NCI-H146 (cell line): ENCODE measurements at regions not wholly inside any gene's neighbourhood (a gene's known extent, or its start where the extent isn't known, plus 50 kb on each side); places are given as distances from the start of the nearest gene placed in this dataset.

Source experiments
- DNase-seq: peaks from one replicate; lab custom pipeline; 2025; lab: John Stamatoyannopoulos, UW

DNA sequence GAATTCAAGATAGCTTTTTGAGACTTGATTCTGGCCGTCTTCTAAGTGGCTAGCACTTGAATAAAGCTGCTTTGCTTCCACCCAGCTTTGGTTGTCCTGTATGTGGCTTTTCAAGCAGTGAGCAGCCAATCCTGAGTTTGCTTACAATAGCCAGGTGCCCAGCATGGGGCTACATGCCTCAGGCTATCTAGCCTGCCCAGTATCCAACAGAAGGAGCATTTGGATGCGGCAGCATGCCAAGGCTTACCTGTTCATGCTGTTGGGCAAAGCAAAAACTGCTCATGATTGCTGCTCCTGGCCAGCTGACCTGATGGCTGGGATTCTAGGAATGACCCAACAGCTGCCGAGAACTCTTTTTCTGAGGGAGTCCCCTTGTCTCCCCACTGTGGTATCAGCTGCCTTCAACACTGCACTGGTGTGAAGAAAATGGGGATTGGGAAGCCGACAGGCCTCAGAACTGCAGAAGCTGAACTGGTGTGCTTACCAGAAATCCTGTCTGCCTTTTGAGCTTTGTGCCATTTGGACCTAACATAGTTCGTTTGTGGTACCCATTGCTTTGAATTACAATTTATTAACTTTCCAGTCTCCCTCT is 618.9 kb upstream of the IGFBP3 start:
- DNase-seq, result peak; percentile 18

DNA sequence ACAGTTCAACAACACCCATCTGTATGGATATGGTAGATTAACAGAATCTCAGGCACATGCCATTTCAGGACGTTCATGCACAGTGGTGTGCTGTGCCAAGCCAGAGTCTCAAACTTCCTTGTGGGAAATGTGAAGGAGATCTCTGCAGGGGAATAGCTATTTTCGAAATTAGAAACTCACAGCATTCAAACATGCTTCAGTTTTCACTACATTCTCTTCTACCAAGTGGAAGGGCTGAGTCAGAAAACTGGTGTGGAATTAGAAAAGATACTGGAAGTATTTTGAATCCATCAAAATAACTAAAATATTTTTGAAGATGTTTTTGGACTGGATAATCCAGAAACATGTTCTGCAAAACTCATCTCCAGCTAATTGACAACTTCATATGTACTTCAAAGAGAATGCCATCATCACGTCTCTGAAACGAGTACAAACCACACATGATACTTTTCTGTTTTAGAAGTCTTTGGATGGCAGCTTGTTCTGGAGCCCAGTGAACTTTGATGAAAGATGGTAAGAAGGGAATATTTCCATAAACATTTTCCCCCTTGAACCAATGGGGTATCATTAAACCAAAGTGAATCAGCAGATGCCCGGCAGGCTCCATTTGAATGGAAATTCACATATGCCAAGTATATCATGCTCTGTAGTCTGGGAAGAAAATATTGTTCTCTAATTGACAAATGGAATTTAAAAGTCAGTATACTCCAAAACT is 616.3 kb upstream of the IGFBP3 start:
- DNase-seq, result no peak

DNA sequence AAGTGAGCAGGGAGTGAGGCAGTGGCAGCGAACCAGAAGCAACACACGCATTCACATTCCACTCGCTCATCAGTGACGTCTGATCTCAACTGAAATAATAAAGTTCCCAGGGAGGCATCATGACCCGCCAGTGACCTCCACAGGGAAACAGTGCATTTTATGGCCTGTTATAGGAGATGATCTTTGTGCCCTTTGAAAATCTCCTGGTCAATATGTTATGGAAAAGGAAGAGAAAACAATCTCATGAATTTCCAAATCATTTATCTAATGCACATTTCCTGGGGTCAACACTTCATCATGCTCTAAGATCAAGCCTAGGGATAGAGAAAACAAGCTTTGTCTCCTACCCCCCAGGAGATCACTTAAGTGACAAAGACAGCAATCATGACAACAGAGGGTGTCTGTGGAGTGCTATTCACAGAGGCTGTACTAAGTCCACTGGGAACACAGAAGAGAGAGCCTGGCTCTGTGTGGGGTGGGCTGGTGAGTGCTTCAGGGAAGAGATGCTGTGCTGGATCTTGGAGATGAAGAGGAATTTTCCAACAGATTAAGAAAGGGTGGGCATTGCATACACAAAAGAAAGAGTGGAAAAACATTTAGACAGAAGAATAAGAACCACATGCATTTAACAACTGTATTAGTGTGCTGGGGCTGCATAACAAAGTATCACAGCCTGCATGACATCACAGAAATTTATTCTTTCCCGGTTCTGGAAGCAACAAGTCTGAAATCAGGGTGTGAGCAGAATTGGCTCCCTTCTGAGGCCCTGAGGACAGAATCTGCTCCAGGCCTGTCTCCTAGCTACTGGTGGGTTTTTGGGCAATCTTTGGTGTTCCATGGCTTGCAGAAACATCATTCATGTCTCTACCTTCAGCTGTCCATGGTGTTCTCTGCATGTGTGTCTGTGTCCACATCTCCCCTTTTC is 613.9 kb upstream of the IGFBP3 start:
- no peak for DNase-seq

GRCh38 chr7:46533946-46534345 is 612.9 kb upstream of the IGFBP3 start:
- no peak for DNase-seq

GRCh38 chr7:46532571-46532970 is 611.5 kb upstream of the IGFBP3 start:
- no peak for DNase-seq

GRCh38 chr7:46530081-46530750 is 609.1 kb upstream of the IGFBP3 start:
- no peak for DNase-seq

DNA sequence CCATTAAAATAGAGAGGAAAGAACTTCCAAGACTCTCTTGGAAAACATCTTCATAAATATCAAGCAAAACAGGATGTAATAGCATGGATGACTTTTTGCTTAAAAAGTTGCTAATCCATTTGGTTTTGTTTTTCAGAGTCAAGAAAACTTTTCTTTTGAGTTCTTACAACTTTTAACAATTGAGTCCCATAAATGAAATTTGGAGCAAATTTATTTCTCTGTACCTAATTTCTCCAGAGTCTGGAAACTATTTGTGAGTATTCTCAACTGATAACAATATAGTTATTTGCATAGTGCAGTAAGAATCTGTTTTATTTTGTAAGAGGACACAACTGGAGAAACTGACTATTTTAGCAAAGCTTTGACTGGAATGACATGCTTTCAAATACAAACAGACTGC is 606.3 kb upstream of the IGFBP3 start:
- no peak for DNase-seq

DNA sequence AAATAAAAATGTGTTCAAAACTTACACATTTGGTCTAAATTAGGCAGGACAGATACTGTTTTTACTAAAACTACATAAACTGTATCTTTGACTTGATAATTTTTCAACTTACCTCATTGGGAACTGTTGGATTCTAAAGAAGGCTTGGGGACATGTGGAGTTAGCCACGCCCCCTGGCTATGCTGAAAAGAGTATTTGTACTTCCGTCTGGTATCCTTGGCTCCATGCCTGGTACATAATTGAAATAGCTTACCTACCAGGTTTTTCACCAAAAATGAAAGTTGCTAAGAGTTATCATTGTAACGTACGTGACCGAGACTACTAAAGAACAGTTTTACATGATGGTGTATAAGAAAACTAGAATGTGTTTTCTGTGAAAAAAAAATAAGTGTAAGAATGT is 604.8 kb upstream of the IGFBP3 start:
- no peak for DNase-seq

- no peak for DNase-seq
Measured at GRCh38 chr7:46524350-46524749, 603.3 kb upstream of the IGFBP3 start.

- no peak for DNase-seq
Measured at GRCh38 chr7:46522354-46522906, 601.4 kb upstream of the IGFBP3 start.

DNA sequence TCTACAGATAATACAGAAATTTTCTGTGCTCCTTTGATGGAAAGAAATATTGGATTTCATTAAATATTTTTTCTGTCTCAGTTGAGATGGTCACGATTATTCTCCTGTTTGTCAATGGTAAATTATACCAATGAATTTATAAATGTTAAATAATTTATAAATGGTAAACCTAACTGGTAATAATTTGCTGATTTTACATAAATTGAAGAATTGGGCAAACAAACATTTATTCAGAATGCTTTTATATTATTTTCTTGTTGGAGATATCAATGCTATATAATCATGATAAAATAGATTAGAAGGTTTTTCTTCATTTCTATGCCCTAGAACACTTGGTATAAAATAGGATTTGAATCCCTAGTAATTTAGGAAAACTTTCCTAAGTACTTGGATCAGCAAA is 597.6 kb upstream of the IGFBP3 start:
- no peak for DNase-seq

DNA sequence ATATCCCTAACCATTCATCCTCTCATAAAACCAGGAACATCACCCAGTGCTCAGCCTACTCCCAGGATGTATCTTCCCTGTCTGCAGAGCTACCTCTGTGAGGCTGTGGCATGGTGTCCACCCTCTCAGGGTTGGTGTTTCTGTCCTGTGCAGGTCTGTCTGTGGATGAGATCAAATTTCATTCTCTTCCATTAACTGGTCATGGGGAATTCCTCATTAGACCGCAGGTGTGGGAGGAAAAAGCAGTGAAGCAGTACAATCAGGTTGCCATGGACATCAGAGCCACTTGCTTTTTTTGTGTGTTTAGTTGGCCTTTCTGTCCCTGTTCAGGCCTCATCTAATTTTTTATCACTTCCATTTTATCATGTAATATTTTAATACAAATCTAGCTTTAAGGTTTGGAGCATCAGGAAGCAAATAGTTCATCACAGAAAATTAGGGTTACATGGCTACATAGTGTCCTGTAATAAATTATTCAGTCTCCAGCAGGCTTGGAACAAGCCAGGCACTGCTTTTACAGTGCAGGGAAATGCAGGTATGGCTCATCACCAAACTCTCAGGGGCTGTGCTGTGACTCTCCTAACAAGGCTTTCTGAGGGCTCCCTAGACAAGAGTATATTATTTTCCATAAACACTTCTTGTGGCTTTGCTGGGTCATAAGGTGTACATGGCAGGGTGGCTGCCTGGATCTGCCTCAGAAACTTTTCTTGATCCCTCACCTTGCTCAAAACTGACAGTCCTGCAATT is 594.9 kb upstream of the IGFBP3 start:
- no peak for DNase-seq

- no peak for DNase-seq
Measured at GRCh38 chr7:46513447-46513848, 592.4 kb upstream of the IGFBP3 start.

DNA sequence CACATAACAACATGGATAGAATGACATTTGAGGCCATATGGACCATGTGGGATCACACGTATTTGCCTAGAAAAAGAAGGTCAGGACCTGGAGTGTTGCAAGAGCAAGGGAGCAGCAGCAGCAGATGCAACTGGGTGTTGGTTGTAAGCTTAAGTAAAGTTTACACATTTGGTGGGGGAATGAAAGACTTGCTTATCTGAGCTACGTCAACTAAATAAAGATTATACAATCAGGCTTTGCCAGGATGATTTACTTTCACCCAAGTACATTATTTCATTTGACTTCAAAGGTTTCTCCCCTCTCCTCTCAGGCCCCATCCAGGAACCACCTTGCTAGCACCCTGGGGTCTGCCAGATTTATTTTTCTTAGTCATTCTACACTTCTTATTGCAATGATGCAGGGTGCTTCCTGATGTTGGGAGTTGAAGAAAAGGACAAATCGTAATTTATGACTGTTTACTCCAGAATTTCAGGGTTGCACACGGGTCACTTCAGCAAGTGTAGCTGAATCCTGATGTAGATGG is 591.9 kb upstream of the IGFBP3 start:
- DNase-seq, result no peak

- no peak for DNase-seq
Measured at GRCh38 chr7:46511442-46512215, 590.6 kb upstream of the IGFBP3 start.

DNA sequence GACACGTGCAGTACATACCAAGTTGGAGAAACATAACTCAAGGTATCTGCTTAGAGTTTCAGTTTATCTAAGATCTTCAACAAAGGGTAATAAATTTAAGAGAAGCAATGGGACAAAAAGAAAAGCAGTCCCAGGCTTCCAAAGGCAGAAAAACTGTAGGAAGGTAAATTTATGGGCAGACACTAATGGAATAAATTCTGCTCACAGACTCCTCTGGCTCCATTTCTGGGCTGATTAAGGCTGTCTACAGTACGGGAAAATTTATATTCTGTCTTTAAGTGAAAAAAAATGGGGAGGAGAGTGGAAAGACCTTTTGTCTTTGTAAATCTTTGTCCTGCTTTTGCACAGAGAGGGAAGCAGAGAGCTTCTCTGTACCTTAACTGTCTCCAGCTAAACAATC is 587.5 kb upstream of the IGFBP3 start:
- DNase-seq, result no peak

DNA sequence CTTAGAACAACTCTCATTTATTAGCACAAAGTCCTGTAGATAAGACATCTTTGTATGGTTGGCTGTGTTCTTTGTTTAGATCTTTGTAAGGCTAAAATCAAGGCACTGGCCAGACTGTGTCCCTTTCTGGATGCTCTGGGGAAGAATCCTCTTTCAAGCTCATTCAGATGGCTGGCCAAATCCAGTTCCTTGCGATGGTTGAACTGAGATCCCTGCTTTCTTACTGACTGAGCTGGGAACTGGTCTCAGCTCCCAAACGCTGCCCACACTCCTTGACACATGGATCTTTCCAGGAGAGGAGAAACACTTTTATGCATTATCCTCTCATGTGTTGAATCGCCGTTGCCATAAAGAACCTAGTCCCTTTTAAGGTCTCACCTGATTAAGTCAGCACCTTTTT is 586.5 kb upstream of the IGFBP3 start:
- DNase-seq, result no peak

DNA sequence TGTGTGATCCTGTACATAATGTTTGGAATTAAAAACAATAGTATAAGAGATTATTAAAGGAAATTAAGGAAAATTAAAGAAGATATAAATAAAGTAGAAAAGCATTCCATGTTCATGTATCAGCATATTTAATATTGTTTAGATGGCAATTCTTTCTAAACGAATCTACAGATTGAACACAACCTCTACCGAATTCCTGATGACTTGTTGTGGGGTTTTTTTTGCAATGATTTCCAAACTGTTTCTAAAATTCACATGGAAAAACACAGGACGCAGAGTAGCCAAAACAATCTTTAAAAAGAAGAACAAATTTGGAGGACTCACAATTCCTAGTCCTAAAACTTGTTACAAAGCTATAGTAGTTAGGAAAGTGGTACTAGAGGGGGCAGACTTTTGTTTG is 573.4 kb upstream of the IGFBP3 start:
- no peak for DNase-seq

DNA sequence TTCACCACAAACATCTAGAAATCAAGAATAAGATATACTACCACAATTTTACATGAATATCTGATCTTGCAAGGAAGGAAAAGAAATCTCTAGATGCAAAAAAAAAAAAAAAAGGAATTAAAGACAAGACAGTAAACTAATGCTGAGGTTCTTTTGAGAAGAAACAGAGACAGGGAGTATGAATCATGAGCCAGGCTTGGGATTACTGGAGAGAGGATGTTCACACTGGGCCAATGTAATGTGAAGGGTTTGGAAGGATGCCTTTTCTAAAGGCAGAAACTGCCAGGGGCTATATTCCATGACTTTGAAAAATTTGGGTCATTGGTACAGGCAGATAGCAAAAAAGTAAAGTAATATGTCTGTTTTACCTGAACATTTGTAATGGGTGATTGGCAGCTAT is 573.0 kb upstream of the IGFBP3 start:
- DNase-seq, result no peak

GRCh38 chr7:46493196-46493595 is 572.1 kb upstream of the IGFBP3 start:
- DNase-seq, result no peak
